PC-9 (cell line): ENCODE measurements at regions not wholly inside any gene's neighbourhood (a gene's known extent, or its start where the extent isn't known, plus 50 kb on each side); places are given as distances from the start of the nearest gene placed in this dataset.

Experiments used
- BruUV-seq: library from RNA; stranded (reverse); fragments of 400-500 nt; replicated peaks from 2 replicates; lab custom pipeline; 2021; lab: Mats Ljungman, UMichigan
- CTCF ChIA-PET: fragments of 300-600 bp; sonication (Branson Sonifier 250); formaldehyde crosslinking; loops from one replicate; lab custom pipeline; 2022; ENCODE audit warnings: antibody characterized with exemption; lab: Charles Lee
- POLR2A ChIA-PET: fragments of 300-600 bp; sonication (Branson Sonifier 250); formaldehyde crosslinking; loops from one replicate; lab custom pipeline; 2022; ENCODE audit warnings: antibody characterized with exemption; ENCODE audit not compliant: unreplicated experiment; lab: Charles Lee
- DNase-seq, 2 experiments: peaks; one replicate each; pipeline versions ENCODE4 v3.0.0 to v3.0.0-alpha.2; 2015 to 2022; ENCODE audit warnings: mixed read lengths in 1 of 2
- H2AFZ ChIP-seq: fragments of 200-600 bp; sonication (generic); 2 replicates; pipeline ENCODE4 v1.8.1; 2017; ENCODE audit warnings: antibody characterized with exemption
- H3F3A ChIP-seq: fragments of 200-600 bp; sonication (generic); 2 replicates; pipeline ENCODE4 v1.8.1; 2017; ENCODE audit warnings: antibody characterized with exemption, mild to moderate bottlenecking, low read depth; ENCODE audit not compliant: insufficient read depth
- H3K27ac ChIP-seq: fragments of 200-600 bp; sonication (generic); 2 replicates; pipeline ENCODE4 v1.6.1; 2016; ENCODE audit warnings: mixed run types
- H3K27me3 ChIP-seq: fragments of 200-600 bp; sonication (generic); 2 replicates; pipeline ENCODE4 v1.6.1; 2016; ENCODE audit warnings: low read depth, mixed run types; ENCODE audit not compliant: insufficient read depth
- H3K36me3 ChIP-seq: fragments of 200-600 bp; sonication (generic); 2 replicates; pipeline ENCODE4 v1.6.1; 2016; ENCODE audit warnings: low read depth, mixed run types
- H3K4me1 ChIP-seq: fragments of 200-600 bp; sonication (generic); replicated peaks from 2 replicates; pipeline ENCODE4 v1.6.1; 2016; ENCODE audit warnings: mixed run types; ENCODE audit not compliant: insufficient read depth
- H3K4me2 ChIP-seq: fragments of 200-600 bp; sonication (generic); 2 replicates; pipeline ENCODE4 v1.6.1; 2017; ENCODE audit warnings: mixed run types
- H3K4me3 ChIP-seq: fragments of 200-600 bp; sonication (generic); 2 replicates; pipeline ENCODE4 v1.6.1; 2016; ENCODE audit warnings: mixed run types
- H3K79me2 ChIP-seq: fragments of 200-600 bp; sonication (generic); 2 replicates; pipeline ENCODE4 v1.6.1; 2017; ENCODE audit warnings: low read depth, mixed run types
- H3K9me2 ChIP-seq: fragments of 200-600 bp; sonication (generic); 2 replicates; pipeline ENCODE4 v1.8.1; 2017; ENCODE audit warnings: mild to moderate bottlenecking; ENCODE audit not compliant: insufficient read depth
- H3K9me3 ChIP-seq: fragments of 200-600 bp; sonication (generic); 2 replicates; pipeline ENCODE4 v1.8.1; 2016; ENCODE audit warnings: low read depth; ENCODE audit not compliant: insufficient read depth
- H4K20me1 ChIP-seq: fragments of 200-600 bp; sonication (generic); 2 replicates; pipeline ENCODE4 v1.8.1; 2017; ENCODE audit not compliant: insufficient read depth
- CTCF ChIP-seq: fragments of 200-600 bp; sonication (generic); conservative IDR thresholded peaks from 2 replicates; pipeline ENCODE4 v1.6.1; 2017; ENCODE audit warnings: mixed run types, antibody characterized with exemption, mild to moderate bottlenecking, moderate library complexity
- EZH2 ChIP-seq: fragments of 200-600 bp; sonication (generic); IDR thresholded peaks from 2 replicates; pipeline ENCODE4 v1.8.0; 2017; ENCODE audit warnings: antibody characterized with exemption, low read depth
- intact Hi-C: fragments of 100-400 bp; cut with micrococcal nuclease; formaldehyde crosslinking; loops from one replicate; pipeline ENCODE4 v1.10.0; 2022; ENCODE audit not compliant: unreplicated experiment

GRCh38 chr21:19011451-19011850 is 607.9 kb upstream of the TMPRSS15 start:
- Histone ChIP-seq H3K27me3 (no peaks in the 10 kb centered on the region), H3K36me3 (no peaks in the 10 kb centered on the region), H3K27ac (no peak overlapping the region), H3F3A (no peaks in the 10 kb centered on the region), H3K4me3 (no peak overlapping the region), H3K79me2 (no peaks in the 10 kb centered on the region), H4K20me1 (no peaks in the 10 kb centered on the region), H2AFZ (no peak overlapping the region), H3K9me2 (no peaks in the 10 kb centered on the region), H3K9me3 (no peaks in the 10 kb centered on the region), H3K4me2 (no peak overlapping the region), H3K4me1 (no peaks in the 10 kb centered on the region)
- CTCF ChIA-PET: no interaction called here
- TF ChIP-seq EZH2: no peak
- no peak for TF ChIP-seq CTCF
- intact Hi-C loops: no loop called here
- BruUV-seq: no TSS peak
- no peak for DNase-seq
- POLR2A ChIA-PET: no interaction called here

GRCh38 chr21:19013916-19014315 is 610.3 kb upstream of the TMPRSS15 start:
- DNase-seq: no peak
- Histone ChIP-seq H3K27ac (no peak overlapping the region), H3K4me3 (no peak overlapping the region), H3K27me3 (no peaks in the 10 kb centered on the region), H3K4me2 (no peak overlapping the region), H3K9me3 (no peaks in the 10 kb centered on the region), H3K36me3 (no peaks in the 10 kb centered on the region), H3K9me2 (no peaks in the 10 kb centered on the region), H3K4me1 (no peaks in the 10 kb centered on the region), H3K79me2 (no peaks in the 10 kb centered on the region), H2AFZ (no peak overlapping the region), H3F3A (no peaks in the 10 kb centered on the region), H4K20me1 (no peaks in the 10 kb centered on the region)
- TF ChIP-seq CTCF: no peak
- no peak for TF ChIP-seq EZH2
- BruUV-seq: no TSS peak
- CTCF ChIA-PET: no interaction called here
- intact Hi-C loops: no loop called here
- POLR2A ChIA-PET: no interaction called here

GRCh38 chr21:19018529-19018928 is 614.9 kb upstream of the TMPRSS15 start:
- no peaks in the 10 kb centered on the region for H3K4me1 ChIP-seq
- H3K9me2 ChIP-seq: no peaks in the 10 kb centered on the region
- TF ChIP-seq CTCF (no peak), EZH2 (no peak)
- CTCF ChIA-PET: no interaction called here
- no peaks in the 10 kb centered on the region for H3K36me3 ChIP-seq
- no peaks in the 10 kb centered on the region for H4K20me1 ChIP-seq
- no peaks in the 10 kb centered on the region for H3K9me3 ChIP-seq
- no peaks in the 10 kb centered on the region for H3K79me2 ChIP-seq
- BruUV-seq: no TSS peak
- H3F3A ChIP-seq: no peaks in the 10 kb centered on the region
- no peak overlapping the region for H3K4me3 ChIP-seq
- POLR2A ChIA-PET: no interaction called here
- no peak overlapping the region for H2AFZ ChIP-seq
- no peaks in the 10 kb centered on the region for H3K27me3 ChIP-seq
- no peak overlapping the region for H3K27ac ChIP-seq
- no peak overlapping the region for H3K4me2 ChIP-seq
- no peak for DNase-seq
- intact Hi-C loops: no loop called here
